Activated naive CD4-positive, alpha-beta T cell treated with anti-CD3 and anti-CD28 coated beads for 36 hours (primary cell): ENCODE measurements at regions not wholly inside any gene's neighbourhood (a gene's known extent, or its start where the extent isn't known, plus 50 kb on each side); places are given as distances from the start of the nearest gene placed in this dataset.

Experiments used
- CTCF ChIA-PET: fragments of 350-600 bp; sonication (Branson Sonifier 250); formaldehyde crosslinking; loops from one replicate; lab custom pipeline; 2021; ENCODE audit warnings: antibody characterized with exemption; lab: Charles Lee
- DNase-seq: peaks from one replicate; pipeline ENCODE4 v3.0.0-alpha.2; 2020
- H3K27ac Mint-ChIP-seq: one replicate; pipeline ENCODE4 v1.8.0; 2021; ENCODE audit warnings: mild to moderate bottlenecking, mixed read lengths
- H3K27me3 Mint-ChIP-seq: one replicate; pipeline ENCODE4 v1.8.0; 2021; ENCODE audit warnings: low read depth, mixed read lengths
- H3K36me3 Mint-ChIP-seq: one replicate; pipeline ENCODE4 v1.8.0; 2021; ENCODE audit warnings: low read depth, mixed read lengths
- H3K4me1 Mint-ChIP-seq: one replicate; pipeline ENCODE4 v1.8.0; 2021; ENCODE audit warnings: low read depth, mixed read lengths
- H3K4me3 Mint-ChIP-seq: one replicate; pipeline ENCODE4 v1.8.0; 2021; ENCODE audit warnings: mild to moderate bottlenecking, moderate library complexity, mixed read lengths
- H3K9me3 Mint-ChIP-seq: one replicate; pipeline ENCODE4 v1.8.0; 2021; ENCODE audit warnings: mixed read lengths
- intact Hi-C: fragments of 100-400 bp; cut with micrococcal nuclease; formaldehyde crosslinking; loops from one replicate; pipeline ENCODE4 v1.15.1; 2023

GRCh38 chr20:40255365-40255764 is 433.7 kb downstream of the MAFB start:
- H3K27me3 Mint-ChIP-seq: no peaks in the 10 kb centered on the region
- no peak for DNase-seq
- H3K9me3 Mint-ChIP-seq: peaks cover 5% of the 10 kb centered on the region
- no peak overlapping the region for H3K27ac Mint-ChIP-seq
- no peaks in the 10 kb centered on the region for H3K4me1 Mint-ChIP-seq
- intact Hi-C loops: no loop called here
- H3K36me3 Mint-ChIP-seq: no peaks in the 10 kb centered on the region
- CTCF ChIA-PET: no interaction called here
- H3K4me3 Mint-ChIP-seq: no peak overlapping the region

GRCh38 chr20:40254023-40254772 is 434.8 kb downstream of the MAFB start:
- H3K27ac Mint-ChIP-seq: no peak overlapping the region
- CTCF ChIA-PET: interaction anchor here (0.7 kb wide), 1 partner anchor 265 kb away, joined by 6 read pairs; no protein-coding TSS in a partner anchor
- peaks cover 5% of the 10 kb centered on the region for H3K9me3 Mint-ChIP-seq
- H3K4me3 Mint-ChIP-seq: no peak overlapping the region
- H3K36me3 Mint-ChIP-seq: no peaks in the 10 kb centered on the region
- no peaks in the 10 kb centered on the region for H3K4me1 Mint-ChIP-seq
- intact Hi-C loops: no loop called here
- no peak for DNase-seq
- H3K27me3 Mint-ChIP-seq: no peaks in the 10 kb centered on the region

GRCh38 chr20:40251284-40251932 is 437.6 kb downstream of the MAFB start:
- intact Hi-C loops: no loop called here
- Mint-ChIP-seq H3K27me3 (no peaks in the 10 kb centered on the region), H3K36me3 (no peaks in the 10 kb centered on the region), H3K9me3 (peaks cover 5% of the 10 kb centered on the region), H3K27ac (no peak overlapping the region), H3K4me3 (no peak overlapping the region), H3K4me1 (no peaks in the 10 kb centered on the region)
- DNase-seq: no peak
- CTCF ChIA-PET: no interaction called here

- DNase-seq: no peak
- intact Hi-C loops: no loop called here
- CTCF ChIA-PET: interaction anchor here (1.2 kb wide), 1 partner anchor 90 kb away, joined by 4 read pairs; no protein-coding TSS in a partner anchor
- no peak overlapping the region for H3K4me3 Mint-ChIP-seq
- no peaks in the 10 kb centered on the region for H3K4me1 Mint-ChIP-seq
- no peaks in the 10 kb centered on the region for H3K36me3 Mint-ChIP-seq
- H3K9me3 Mint-ChIP-seq: peaks cover 5% of the 10 kb centered on the region
- H3K27ac Mint-ChIP-seq: no peak overlapping the region
- H3K27me3 Mint-ChIP-seq: no peaks in the 10 kb centered on the region
Measured at GRCh38 chr20:40249805-40250204, 439.2 kb downstream of the MAFB start.

- H3K4me1 Mint-ChIP-seq: no peaks in the 10 kb centered on the region
- H3K27me3 Mint-ChIP-seq: peaks cover 3% of the 10 kb centered on the region
- H3K36me3 Mint-ChIP-seq: no peaks in the 10 kb centered on the region
- CTCF ChIA-PET: no interaction called here
- intact Hi-C loops: no loop called here
- H3K27ac Mint-ChIP-seq: no peak overlapping the region
- peaks cover 2% of the 10 kb centered on the region for H3K9me3 Mint-ChIP-seq
- H3K4me3 Mint-ChIP-seq: no peak overlapping the region
- DNase-seq: no peak
Measured at GRCh38 chr20:40245829-40246228, 443.2 kb downstream of the MAFB start.

GRCh38 chr20:40244286-40244685 is 444.8 kb downstream of the MAFB start:
- intact Hi-C loops: no loop called here
- Mint-ChIP-seq H3K36me3 (no peaks in the 10 kb centered on the region), H3K9me3 (no peaks in the 10 kb centered on the region), H3K4me3 (no peak overlapping the region), H3K27ac (no peak overlapping the region), H3K27me3 (peaks cover 3% of the 10 kb centered on the region), H3K4me1 (no peaks in the 10 kb centered on the region)
- DNase-seq: no peak
- CTCF ChIA-PET: no interaction called here

- CTCF ChIA-PET: no interaction called here
- no peaks in the 10 kb centered on the region for H3K4me1 Mint-ChIP-seq
- intact Hi-C loops: no loop called here
Measured at GRCh38 chr20:40241596-40242343, 447.3 kb downstream of the MAFB start.

GRCh38 chr20:40238511-40238910 is 450.5 kb downstream of the MAFB start:
- H3K27ac Mint-ChIP-seq: no peak overlapping the region
- H3K27me3 Mint-ChIP-seq: peaks cover 8% of the 10 kb centered on the region
- CTCF ChIA-PET: no interaction called here
- peaks cover 2% of the 10 kb centered on the region for H3K9me3 Mint-ChIP-seq
- no peaks in the 10 kb centered on the region for H3K36me3 Mint-ChIP-seq
- H3K4me1 Mint-ChIP-seq: no peaks in the 10 kb centered on the region
- H3K4me3 Mint-ChIP-seq: no peak overlapping the region
- no peak for DNase-seq
- intact Hi-C loops: no loop called here

More at GRCh38 chr20:40241596-40242343, 447.3 kb downstream of the MAFB start:
- DNase-seq: no peak
- Mint-ChIP-seq H3K9me3 (peaks cover 2% of the 10 kb centered on the region), H3K27ac (no peak overlapping the region), H3K36me3 (no peaks in the 10 kb centered on the region), H3K4me3 (no peak overlapping the region), H3K27me3 (peaks cover 3% of the 10 kb centered on the region)

- CTCF ChIA-PET: no interaction called here
- Mint-ChIP-seq H3K36me3 (no peaks in the 10 kb centered on the region), H3K4me3 (no peak overlapping the region), H3K4me1 (no peaks in the 10 kb centered on the region), H3K27me3 (peaks cover 5% of the 10 kb centered on the region), H3K9me3 (peaks cover 2% of the 10 kb centered on the region), H3K27ac (no peak overlapping the region)
- no peak for DNase-seq
- intact Hi-C loops: no loop called here
Measured at GRCh38 chr20:40234593-40234992, 454.4 kb downstream of the MAFB start.

- Mint-ChIP-seq H3K27ac (no peak overlapping the region), H3K4me3 (no peak overlapping the region), H3K27me3 (peaks cover 5% of the 10 kb centered on the region), H3K4me1 (no peaks in the 10 kb centered on the region), H3K36me3 (no peaks in the 10 kb centered on the region), H3K9me3 (no peaks in the 10 kb centered on the region)
- intact Hi-C loops: no loop called here
- no peak for DNase-seq
- CTCF ChIA-PET: no interaction called here
Measured at GRCh38 chr20:40233406-40233805, 455.6 kb downstream of the MAFB start.

- H3K4me3 Mint-ChIP-seq: no peak overlapping the region
- CTCF ChIA-PET: no interaction called here
- H3K27ac Mint-ChIP-seq: no peak overlapping the region
- H3K27me3 Mint-ChIP-seq: peaks cover 5% of the 10 kb centered on the region
- H3K36me3 Mint-ChIP-seq: no peaks in the 10 kb centered on the region
- no peaks in the 10 kb centered on the region for H3K4me1 Mint-ChIP-seq
- no peaks in the 10 kb centered on the region for H3K9me3 Mint-ChIP-seq
- no peak for DNase-seq
- intact Hi-C loops: no loop called here
Measured at GRCh38 chr20:40232756-40233155, 456.3 kb downstream of the MAFB start.

- no peaks in the 10 kb centered on the region for H3K36me3 Mint-ChIP-seq
- intact Hi-C loops: no loop called here
Measured at GRCh38 chr20:40232273-40232672, 456.8 kb downstream of the MAFB start.

More at GRCh38 chr20:40232273-40232672, 456.8 kb downstream of the MAFB start:
- DNase-seq: no peak
- H3K27ac Mint-ChIP-seq: no peak overlapping the region
- no peaks in the 10 kb centered on the region for H3K9me3 Mint-ChIP-seq
- H3K4me1 Mint-ChIP-seq: no peaks in the 10 kb centered on the region
- H3K4me3 Mint-ChIP-seq: no peak overlapping the region
- CTCF ChIA-PET: no interaction called here
- H3K27me3 Mint-ChIP-seq: peaks cover 5% of the 10 kb centered on the region
